ENCODE measurements at regions not wholly inside any gene's neighbourhood (a gene's known extent, or its start where the extent isn't known, plus 50 kb on each side); places are given as distances from the start of the nearest gene placed in this dataset.
"Not testable (repeated sequence)": the region's sequence is repeated elsewhere in the genome, so short reads cannot be mapped to it uniquely, and the experiment has no call there.

DNA sequence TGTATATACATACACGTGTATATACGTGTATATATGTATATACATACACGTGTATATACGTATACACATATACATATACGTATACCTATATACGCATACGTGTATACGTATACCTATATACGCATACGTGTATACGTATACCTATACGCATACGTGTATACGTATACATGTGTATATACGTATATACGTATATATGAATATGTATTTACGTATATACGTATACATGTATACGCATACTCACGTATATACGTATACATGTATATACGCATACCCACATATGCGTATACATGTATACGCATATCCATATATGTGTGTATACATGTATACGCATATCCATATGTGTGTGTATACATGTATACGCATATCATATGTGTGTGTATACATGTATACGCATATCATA is 487.8 kb upstream of the TMEFF2 start:
- DNase-seq (ENCODE audit: low read depth in 3 of 3, low spot score in 2 of 3): not testable (repeated sequence)

DNA sequence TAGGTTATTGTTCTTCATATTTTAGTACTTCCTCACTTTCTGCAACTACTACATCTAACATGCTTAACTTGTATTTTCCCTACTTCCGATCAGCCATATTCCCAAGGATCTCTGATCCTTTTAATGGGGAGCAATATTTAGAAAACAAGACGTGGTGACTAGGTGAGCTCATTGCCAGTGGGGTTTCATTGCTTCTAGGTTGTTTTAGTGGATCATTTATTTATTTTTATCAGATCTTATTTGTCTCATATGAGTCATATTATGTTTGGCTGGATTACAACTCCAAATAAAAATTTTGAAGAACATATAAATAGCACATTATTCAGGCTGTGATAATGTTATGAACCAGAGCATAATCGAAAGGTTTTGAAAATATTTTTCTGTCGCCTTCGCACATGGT is 480.9 kb upstream of the TMEFF2 start:
- DNase-seq (ENCODE audit: low read depth in 3 of 3, low spot score in 2 of 3): no peak

GRCh38 chr2:192669505-192670091 is 474.9 kb upstream of the TMEFF2 start:
- DNase-seq (ENCODE audit: low read depth in 3 of 3, low spot score in 2 of 3): no peak

DNA sequence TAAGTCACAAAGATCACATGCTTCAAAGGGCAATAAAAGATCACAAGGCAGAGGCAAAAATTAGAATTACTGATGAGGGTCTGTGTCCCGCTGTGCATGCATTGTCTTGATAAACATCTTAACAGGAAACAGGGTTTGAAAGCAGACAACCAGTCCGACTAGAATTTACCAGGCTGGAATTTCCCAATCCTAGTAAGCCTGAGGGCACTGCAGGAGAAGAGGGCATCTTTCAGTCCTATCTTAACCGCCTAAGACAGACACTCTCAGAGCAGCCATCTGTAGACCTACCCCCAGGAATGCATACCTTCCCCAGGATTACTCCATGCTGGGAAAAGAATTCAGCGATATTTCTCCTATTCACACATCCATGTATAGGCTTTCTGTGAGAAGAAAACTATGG is 465.8 kb upstream of the TMEFF2 start:
- DNase-seq (ENCODE audit: low read depth in 3 of 3, low spot score in 2 of 3): not testable (repeated sequence)

- no peak for DNase-seq (ENCODE audit: low read depth in 3 of 3, low spot score in 2 of 3)
Observed at GRCh38 chr2:192657362-192657761, 462.6 kb upstream of the TMEFF2 start.

DNA sequence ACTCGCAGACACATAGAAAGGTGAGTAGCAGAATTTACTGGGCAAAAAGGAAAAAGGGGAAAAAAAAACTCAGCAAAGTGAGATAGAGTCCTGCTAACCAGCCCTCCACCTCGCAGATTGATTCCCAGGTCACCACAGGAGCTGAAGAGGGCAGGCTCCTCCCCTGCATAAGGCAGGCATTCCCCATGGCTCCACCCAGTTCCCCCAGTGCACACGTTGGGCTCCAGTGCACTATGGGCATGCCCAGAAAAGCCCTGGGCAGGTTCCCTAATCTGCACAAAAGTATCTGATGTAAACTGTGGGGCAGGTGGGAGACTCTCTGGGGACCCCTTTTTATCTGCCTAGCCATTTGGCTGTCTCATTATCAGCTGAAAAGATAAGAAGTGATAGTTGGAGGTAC is 461.2 kb upstream of the TMEFF2 start:
- DNase-seq (ENCODE audit: low read depth in 3 of 3, low spot score in 2 of 3): no peak

DNA sequence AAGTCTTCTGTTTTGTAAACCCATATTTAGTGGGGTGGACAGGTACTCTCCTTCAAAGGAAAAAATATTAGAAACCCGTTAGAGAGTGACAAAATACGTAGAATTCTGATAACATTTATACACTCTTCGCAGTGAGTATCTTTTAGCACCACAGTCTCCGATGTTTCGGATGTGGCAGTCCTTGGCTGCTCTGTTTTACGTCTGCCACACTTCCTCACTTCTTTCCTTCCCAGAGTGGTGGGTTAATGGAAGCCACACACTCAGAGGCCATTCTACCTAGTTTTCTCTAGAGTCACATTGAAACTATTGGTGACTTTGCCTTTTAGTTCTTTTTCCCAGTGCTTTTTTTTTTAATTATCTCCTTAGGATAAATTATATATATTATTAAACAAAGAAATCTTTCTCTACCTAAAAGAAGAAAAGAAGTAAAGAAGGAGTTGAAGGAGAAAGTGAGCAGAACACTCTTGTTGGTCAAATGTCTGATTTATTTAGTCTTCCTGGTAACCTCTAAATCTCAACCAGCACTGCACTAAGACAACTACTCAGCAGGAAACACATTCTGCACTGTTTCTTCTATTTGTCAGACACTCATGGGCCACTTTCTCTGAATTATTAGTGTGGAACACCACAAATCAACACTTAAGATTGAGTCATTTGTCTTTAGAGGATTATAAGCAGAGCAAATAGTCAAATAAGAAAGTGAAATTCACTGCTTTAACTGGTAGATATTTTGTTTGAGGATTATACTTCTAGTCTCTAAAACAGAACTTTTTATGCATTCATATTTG is 451.3 kb upstream of the TMEFF2 start:
- DNase-seq (ENCODE audit: low read depth in 3 of 3, low spot score in 2 of 3): no peak

DNA sequence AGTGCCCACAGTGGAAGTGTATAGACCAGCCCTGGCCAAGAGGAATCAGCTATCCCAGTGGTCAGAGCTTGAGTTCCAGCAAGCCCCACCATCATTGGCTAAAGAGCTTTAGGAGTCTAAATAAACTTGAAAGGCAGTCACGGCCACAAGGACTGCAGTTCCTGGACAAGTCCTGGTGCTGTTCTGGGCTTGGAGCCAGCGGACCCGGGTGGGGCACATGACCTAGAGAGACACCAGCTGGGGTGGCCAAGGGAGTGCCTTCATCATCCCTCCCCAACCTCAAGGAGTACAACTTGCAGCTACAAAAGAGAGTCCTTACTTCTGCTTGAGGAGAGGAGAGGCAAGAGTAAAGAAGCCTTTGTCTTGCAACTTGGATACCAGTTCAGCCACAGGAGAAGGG is 439.8 kb upstream of the TMEFF2 start:
- DNase-seq (ENCODE audit: low read depth in 3 of 3, low spot score in 2 of 3): no peak

DNA sequence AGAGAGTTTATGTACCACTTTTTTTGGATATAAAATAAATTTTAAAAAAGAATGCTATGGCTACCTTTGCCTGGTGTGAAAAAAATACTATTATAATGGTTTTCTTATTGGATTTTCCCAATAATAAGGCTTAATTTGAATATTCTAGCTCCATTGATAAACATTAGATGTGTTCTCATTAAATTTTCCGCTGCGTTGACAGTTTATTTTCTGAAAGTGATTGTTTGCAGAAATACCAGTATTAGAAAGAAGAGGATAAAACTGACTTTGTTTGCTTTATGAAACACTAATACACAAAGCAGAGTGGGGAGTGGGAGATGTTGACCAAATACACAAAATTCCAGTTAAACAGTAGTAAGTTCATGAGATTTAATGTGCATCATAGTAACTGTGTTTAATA is 433.3 kb upstream of the TMEFF2 start:
- no peak for DNase-seq (ENCODE audit: low read depth in 3 of 3, low spot score in 2 of 3)

DNA sequence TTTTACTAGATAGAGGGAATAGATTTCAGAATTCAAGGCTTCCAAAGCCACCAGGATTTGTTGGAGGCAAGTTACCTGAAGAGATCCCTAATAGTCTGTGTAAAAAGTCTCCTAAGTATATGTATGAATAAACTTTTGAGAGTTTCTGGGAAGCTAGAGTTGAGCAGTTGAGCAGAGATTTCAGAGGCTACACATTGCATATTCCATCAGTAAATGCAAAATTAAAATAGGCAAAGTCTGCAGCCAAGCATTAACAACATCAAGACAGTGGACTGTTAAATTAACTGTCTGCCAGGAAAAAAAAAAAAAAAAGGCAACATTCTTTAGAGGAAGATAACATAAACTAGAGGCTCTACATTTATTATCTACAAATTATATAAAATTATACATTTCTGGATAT is 420.4 kb upstream of the TMEFF2 start:
- DNase-seq (ENCODE audit: low read depth in 3 of 3, low spot score in 2 of 3): no peak

DNA sequence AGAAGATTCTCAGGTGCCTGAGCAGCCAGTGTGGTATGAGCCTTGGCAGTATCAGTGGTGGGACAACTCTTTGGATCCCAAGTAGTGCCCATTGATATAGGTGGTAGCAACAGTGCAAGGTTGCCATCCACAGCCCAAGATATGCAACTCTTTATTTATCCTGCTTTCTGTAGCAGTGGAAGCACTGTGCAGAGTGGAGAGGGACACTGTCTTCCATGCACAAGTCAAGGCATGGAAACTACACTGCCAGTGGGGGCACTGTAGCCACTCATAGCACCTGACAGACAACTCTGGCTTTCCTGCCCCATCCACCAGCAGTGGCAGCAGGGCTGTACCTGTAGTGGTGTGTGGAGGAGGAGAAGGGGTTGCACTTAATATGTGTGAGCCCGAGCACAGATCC is 409.6 kb upstream of the TMEFF2 start:
- no peak for DNase-seq (ENCODE audit: low read depth in 3 of 3, low spot score in 2 of 3)

DNA sequence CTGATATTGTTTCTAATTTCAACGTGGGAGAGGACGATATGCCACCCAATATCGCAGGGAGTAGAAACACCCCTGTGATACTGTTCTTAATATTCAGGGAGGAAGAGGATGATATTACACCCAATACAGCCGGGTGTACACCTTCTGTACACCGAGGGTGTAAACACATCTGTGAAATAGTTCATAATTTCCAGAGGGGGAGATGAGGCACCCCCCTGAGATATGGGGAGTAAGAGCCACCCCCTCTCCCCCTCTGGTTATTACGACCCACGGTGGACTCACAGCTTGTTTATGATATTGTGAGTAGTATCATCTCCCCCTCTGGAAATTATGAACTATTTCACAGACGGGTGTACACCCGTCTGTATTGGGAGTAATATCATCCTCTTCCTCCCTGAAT is 403.9 kb upstream of the TMEFF2 start:
- not testable (repeated sequence) for DNase-seq (ENCODE audit: low read depth in 3 of 3, low spot score in 2 of 3)

DNA sequence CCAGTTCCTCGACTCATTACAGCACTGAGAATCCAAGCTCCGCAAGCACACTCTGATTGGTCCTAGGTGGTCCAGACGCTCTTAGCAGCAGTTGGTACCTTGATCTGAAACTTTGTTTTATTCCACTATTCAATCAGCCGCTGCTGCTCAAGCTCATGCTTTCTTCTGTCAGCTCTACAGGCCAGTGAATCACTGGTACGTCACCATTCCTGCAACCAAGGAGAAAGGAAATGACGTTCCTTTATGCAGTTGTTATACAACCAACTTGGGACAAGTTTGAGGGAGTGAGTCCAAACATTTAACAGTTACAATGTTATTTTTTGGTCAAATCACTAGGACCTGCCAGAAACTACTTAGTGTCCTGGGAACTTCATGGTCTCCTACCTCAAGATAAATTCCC is 398.8 kb upstream of the TMEFF2 start:
- no peak for DNase-seq (ENCODE audit: low read depth in 3 of 3, low spot score in 2 of 3)

- DNase-seq (ENCODE audit: low read depth in 3 of 3, low spot score in 2 of 3): no peak
Observed at GRCh38 chr2:192591617-192592016, 396.9 kb upstream of the TMEFF2 start.

DNA sequence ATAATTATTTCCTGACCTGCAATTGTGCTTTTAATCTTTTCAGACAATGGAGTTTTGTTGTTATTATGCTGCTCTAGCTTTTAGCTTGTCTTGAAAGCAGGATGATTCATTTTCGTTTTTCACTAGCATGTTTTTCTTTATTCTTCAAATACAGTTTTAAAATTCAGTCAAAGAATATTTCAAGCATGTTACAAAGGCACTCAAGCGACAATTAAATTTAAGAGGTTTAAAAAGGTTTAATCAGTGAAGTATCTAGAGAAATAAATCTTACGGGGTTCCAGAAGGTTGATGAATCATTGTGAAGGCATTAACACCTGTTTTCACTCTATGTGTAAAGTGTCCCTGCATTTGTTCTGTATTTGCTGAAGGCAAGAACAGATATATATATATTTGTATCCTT is 390.7 kb upstream of the TMEFF2 start:
- DNase-seq (ENCODE audit: low read depth in 3 of 3, low spot score in 2 of 3): no peak

DNA sequence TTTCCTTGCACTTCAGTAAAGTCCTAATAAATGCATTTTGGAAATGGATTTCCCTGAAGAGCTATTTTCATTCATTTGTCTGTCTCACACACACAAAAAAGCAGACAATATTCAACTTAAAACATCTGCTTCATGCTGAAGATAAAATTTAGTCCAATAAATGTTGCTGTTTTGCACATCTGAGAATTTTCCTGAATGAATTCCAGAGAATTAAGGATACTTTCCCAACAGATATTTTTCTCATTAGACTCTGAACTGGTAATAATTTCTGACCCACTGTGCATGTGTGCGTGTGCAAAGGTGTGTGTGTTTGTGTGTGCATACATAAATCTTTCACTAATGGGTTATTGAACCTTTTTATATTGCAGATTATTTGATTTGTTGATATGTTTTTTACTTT is 390.2 kb upstream of the TMEFF2 start:
- no peak for DNase-seq (ENCODE audit: low read depth in 3 of 3, low spot score in 2 of 3)

GRCh38 chr2:192579965-192580700 is 385.4 kb upstream of the TMEFF2 start:
- DNase-seq (ENCODE audit: low read depth in 3 of 3, low spot score in 2 of 3): no peak

GRCh38 chr2:192578780-192579179 is 384.0 kb upstream of the TMEFF2 start:
- DNase-seq (ENCODE audit: low read depth in 3 of 3, low spot score in 2 of 3): no peak

DNA sequence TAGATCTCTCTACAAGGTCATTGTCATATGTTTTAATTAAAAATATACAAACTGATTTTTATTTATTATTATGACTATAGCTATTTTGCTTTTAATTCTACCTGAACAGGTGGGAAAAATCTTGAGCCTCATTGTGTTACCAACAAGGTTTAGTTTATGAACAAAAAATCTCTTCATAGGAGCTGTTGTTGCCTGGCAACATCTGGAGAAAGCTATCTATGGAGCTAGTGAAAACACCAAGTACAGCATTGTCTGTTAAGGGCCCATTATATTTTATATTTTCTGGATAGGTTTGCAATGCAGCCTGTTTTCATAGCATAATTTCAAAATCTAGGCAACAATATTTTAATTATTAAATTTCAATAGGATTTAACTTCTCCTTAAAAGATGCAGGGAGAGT is 383.0 kb upstream of the TMEFF2 start:
- no peak for DNase-seq (ENCODE audit: low read depth in 3 of 3, low spot score in 2 of 3)

- DNase-seq (ENCODE audit: low read depth in 3 of 3, low spot score in 2 of 3): no peak
Observed at GRCh38 chr2:192574552-192574951, 379.8 kb upstream of the TMEFF2 start.

DNA sequence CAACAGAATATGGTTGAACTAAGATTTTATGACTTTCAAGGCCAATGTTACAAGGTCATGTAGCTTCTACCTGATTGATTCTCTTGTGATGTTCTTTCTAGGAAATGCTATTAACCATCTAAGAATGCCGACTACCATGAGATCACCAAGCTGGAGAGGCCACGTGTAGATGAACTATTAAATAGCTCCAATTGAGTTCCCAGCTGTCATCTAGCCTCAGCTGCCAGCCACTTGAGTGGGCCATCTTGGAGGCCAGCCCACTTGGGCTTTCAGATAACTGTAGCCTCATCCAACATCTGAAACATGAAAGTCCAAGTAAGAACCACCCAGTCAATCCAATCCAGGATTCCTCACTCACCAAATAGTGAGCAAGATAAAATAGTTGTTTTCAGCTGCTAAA is 376.9 kb upstream of the TMEFF2 start:
- DNase-seq (ENCODE audit: low read depth in 3 of 3, low spot score in 2 of 3): no peak

DNA sequence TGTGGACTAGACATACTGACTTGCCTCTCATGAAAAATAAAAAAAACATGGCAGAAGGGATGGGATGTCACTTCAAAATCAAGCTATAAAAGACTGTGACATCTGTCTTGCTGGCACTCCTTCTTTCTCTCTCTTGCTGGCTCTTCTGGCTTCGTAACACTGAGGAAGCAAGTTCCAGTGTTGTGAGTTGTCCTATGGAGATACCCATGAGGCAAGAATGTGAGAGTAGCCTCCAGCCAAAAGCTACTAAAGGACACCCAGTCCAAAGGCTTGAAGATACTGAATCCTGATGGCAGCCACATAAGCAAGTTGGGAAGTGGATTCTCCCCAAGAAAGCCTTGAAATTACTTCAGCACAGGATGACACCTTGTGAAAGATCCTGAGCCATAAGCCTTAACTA is 376.1 kb upstream of the TMEFF2 start:
- no peak for DNase-seq (ENCODE audit: low read depth in 3 of 3, low spot score in 2 of 3)
